Epithelial cell of proximal tubule (primary cell): ENCODE measurements at regions not wholly inside any gene's neighbourhood (a gene's known extent, or its start where the extent isn't known, plus 50 kb on each side); places are given as distances from the start of the nearest gene placed in this dataset.

Source experiments
- DNase-seq: peaks from one replicate; pipeline ENCODE4 v3.0.0-alpha.2; 2011; ENCODE audit warnings: low read depth
- H3K4me3 ChIP-seq: 2 replicates; pipeline ENCODE4 v1.5.1; 2011; ENCODE audit warnings: low read depth, mild to moderate bottlenecking, low read length
- CTCF ChIP-seq: conservative IDR thresholded peaks from 2 replicates; pipeline ENCODE4 v1.5.1; 2012; ENCODE audit warnings: low read depth, mild to moderate bottlenecking, low read length

GRCh38 chr3:5543047-5543446, 355.5 kb downstream of the EDEM1 start:
- H3K4me3 ChIP-seq, result no peak overlapping the region
- no peak for DNase-seq
- no peak for TF ChIP-seq CTCF

GRCh38 chr3:5545719-5546118, 358.2 kb downstream of the EDEM1 start:
- no peak for DNase-seq
- no peak for TF ChIP-seq CTCF
- H3K4me3 ChIP-seq, result no peak overlapping the region

- H3K4me3 ChIP-seq, result no peak overlapping the region
- DNase-seq, result no peak
- TF ChIP-seq CTCF, result no peak
These were observed 365.7 kb downstream of the EDEM1 start for GRCh38 chr3:5553203-5553602.

GRCh38 chr3:5554245-5554747, 366.8 kb downstream of the EDEM1 start:
- no peak overlapping the region for H3K4me3 ChIP-seq
- TF ChIP-seq CTCF, result no peak
- no peak for DNase-seq

- TF ChIP-seq CTCF, result no peak
- no peak for DNase-seq
- H3K4me3 ChIP-seq, result no peak overlapping the region
These were observed 372.7 kb downstream of the EDEM1 start for GRCh38 chr3:5560199-5560598.

- no peak for DNase-seq
- no peak for TF ChIP-seq CTCF
- H3K4me3 ChIP-seq, result no peak overlapping the region
These were observed 376.2 kb downstream of the EDEM1 start for GRCh38 chr3:5563537-5564277.

- no peak overlapping the region for H3K4me3 ChIP-seq
- no peak for DNase-seq
- TF ChIP-seq CTCF, result no peak
These were observed 376.8 kb downstream of the EDEM1 start for GRCh38 chr3:5564278-5564666.
